HG03025 (cell line): ENCODE measurements at regions not wholly inside any gene's neighbourhood (a gene's known extent, or its start where the extent isn't known, plus 50 kb on each side); places are given as distances from the start of the nearest gene placed in this dataset.

Experiments
- ATAC-seq: cut with Tn5 transposase; IDR thresholded peaks from one replicate; pipeline ENCODE4 v1.9.1; 2021; ENCODE audit warnings: mild to moderate bottlenecking, moderate library complexity; ENCODE audit not compliant: unreplicated experiment, low FRiP score

- ATAC-seq: no peak
These were observed 529.2 kb upstream of the JARID2 start for GRCh38 chr6:14716499-14717146.

- ATAC-seq: no peak
These were observed 528.6 kb upstream of the JARID2 start for GRCh38 chr6:14717307-14717706.

GRCh38 chr6:14718861-14719260 is 527.0 kb upstream of the JARID2 start:
- no peak for ATAC-seq

- no peak for ATAC-seq
These were observed 526.6 kb upstream of the JARID2 start for GRCh38 chr6:14719270-14719669.

- no peak for ATAC-seq
These were observed 525.3 kb upstream of the JARID2 start for GRCh38 chr6:14720411-14721102.

- no peak for ATAC-seq
These were observed 524.6 kb upstream of the JARID2 start for GRCh38 chr6:14721103-14721758.

GRCh38 chr6:14722001-14722562 is 523.8 kb upstream of the JARID2 start:
- no peak for ATAC-seq

GRCh38 chr6:14722704-14723103 is 523.2 kb upstream of the JARID2 start:
- ATAC-seq: no peak

GRCh38 chr6:14723535-14724086 is 522.3 kb upstream of the JARID2 start:
- ATAC-seq: no peak

GRCh38 chr6:14724549-14724948 is 521.3 kb upstream of the JARID2 start:
- ATAC-seq: no peak

- ATAC-seq: no peak
These were observed 518.9 kb upstream of the JARID2 start for GRCh38 chr6:14726816-14727493.

GRCh38 chr6:14727494-14728395 is 518.1 kb upstream of the JARID2 start:
- ATAC-seq: no peak

- ATAC-seq: no peak
These were observed 517.4 kb upstream of the JARID2 start for GRCh38 chr6:14728396-14729024.

GRCh38 chr6:14729129-14729871 is 516.6 kb upstream of the JARID2 start:
- peak; percentile 65 for ATAC-seq

GRCh38 chr6:14730654-14731053 is 515.2 kb upstream of the JARID2 start:
- no peak for ATAC-seq

- no peak for ATAC-seq
These were observed 514.3 kb upstream of the JARID2 start for GRCh38 chr6:14731611-14732010.

- ATAC-seq: no peak
These were observed 513.5 kb upstream of the JARID2 start for GRCh38 chr6:14732226-14732843.
